Urothelium cell line (cell line): ENCODE measurements at regions not wholly inside any gene's neighbourhood (a gene's known extent, or its start where the extent isn't known, plus 50 kb on each side); places are given as distances from the start of the nearest gene placed in this dataset.
A peak's percentile ranks its signal among the peaks of the same experiment; 100 is the strongest.

ENCODE experiments used
- DNase-seq: peaks from one replicate; pipeline ENCODE4 v3.0.0; 2011; ENCODE audit warnings: low spot score, mixed read lengths
- FAIRE-seq: peaks from 2 replicates; lab custom pipeline; 2011; peaks lifted over from hg19 to GRCh38; lab: Jason Lieb, UNC

- no peak for DNase-seq
- FAIRE-seq, result no peak
Observed at GRCh38 chr20:24117383-24117782, 128.8 kb upstream of the GGTLC1 start.

- no peak for FAIRE-seq
- DNase-seq, result no peak
Observed at GRCh38 chr20:24116611-24117010, 128.0 kb upstream of the GGTLC1 start.

GRCh38 chr20:24112360-24112759, 123.8 kb upstream of the GGTLC1 start:
- DNase-seq (no peak), FAIRE-seq (no peak)

- no peak for DNase-seq
- no peak for FAIRE-seq
Observed at GRCh38 chr20:24111858-24112257, 123.3 kb upstream of the GGTLC1 start.

GRCh38 chr20:24109537-24109936, 121.0 kb upstream of the GGTLC1 start:
- no peak for FAIRE-seq

GRCh38 chr20:24109008-24109407, 120.4 kb upstream of the GGTLC1 start:
- FAIRE-seq (no peak), DNase-seq (no peak)

More at GRCh38 chr20:24109537-24109936, 121.0 kb upstream of the GGTLC1 start:
- no peak for DNase-seq

GRCh38 chr20:24108581-24108980, 120.0 kb upstream of the GGTLC1 start:
- no peak for FAIRE-seq

GRCh38 chr20:24106801-24107445, 118.3 kb upstream of the GGTLC1 start:
- FAIRE-seq (no peak), DNase-seq (no peak)

More at GRCh38 chr20:24108581-24108980, 120.0 kb upstream of the GGTLC1 start:
- no peak for DNase-seq

GRCh38 chr20:24106150-24106800, 117.7 kb upstream of the GGTLC1 start:
- FAIRE-seq (no peak), DNase-seq (no peak)

GRCh38 chr20:24102749-24103333, 114.3 kb upstream of the GGTLC1 start:
- FAIRE-seq (no peak), DNase-seq (no peak)

GRCh38 chr20:24102290-24102689, 113.7 kb upstream of the GGTLC1 start:
- FAIRE-seq (no peak), DNase-seq (peak; percentile 29)

- DNase-seq (peak; percentile 51), FAIRE-seq (no peak)
Observed at GRCh38 chr20:24100370-24101011, 111.9 kb upstream of the GGTLC1 start.

- FAIRE-seq (no peak), DNase-seq (peak; percentile 44)
Observed at GRCh38 chr20:24098886-24099285, 110.3 kb upstream of the GGTLC1 start.

- no peak for FAIRE-seq
- DNase-seq, result no peak
Observed at GRCh38 chr20:24097506-24098245, 109.1 kb upstream of the GGTLC1 start.

GRCh38 chr20:24096864-24097450, 108.4 kb upstream of the GGTLC1 start:
- FAIRE-seq, result no peak
- DNase-seq, result no peak

- DNase-seq (no peak), FAIRE-seq (no peak)
Observed at GRCh38 chr20:24096264-24096663, 107.7 kb upstream of the GGTLC1 start.

- FAIRE-seq, result no peak
- DNase-seq, result peak; percentile 58
Observed at GRCh38 chr20:24095756-24096155, 107.2 kb upstream of the GGTLC1 start.

GRCh38 chr20:24095303-24095702, 106.7 kb upstream of the GGTLC1 start:
- FAIRE-seq, result no peak

GRCh38 chr20:24089576-24089975, 101.0 kb upstream of the GGTLC1 start:
- no peak for FAIRE-seq

More at GRCh38 chr20:24095303-24095702, 106.7 kb upstream of the GGTLC1 start:
- DNase-seq, result no peak

GRCh38 chr20:24086121-24086520, 97.5 kb upstream of the GGTLC1 start:
- FAIRE-seq (no peak), DNase-seq (no peak)

More at GRCh38 chr20:24089576-24089975, 101.0 kb upstream of the GGTLC1 start:
- DNase-seq, result no peak
